SIG-M5 treated with dmso at 0.1 percent for 504 hours (cell line): ENCODE measurements at regions not wholly inside any gene's neighbourhood (a gene's known extent, or its start where the extent isn't known, plus 50 kb on each side); places are given as distances from the start of the nearest gene placed in this dataset.
A peak's percentile ranks its signal among the peaks of the same experiment; 100 is the strongest.

Experiments used
- DNase-seq: peaks from one replicate; lab custom pipeline; 2025; ENCODE audit not compliant: unreplicated experiment; lab: John Stamatoyannopoulos, UW

GRCh38 chr6:74956559-74957428 lies 249.1 kb downstream of the COL12A1 start:
- no peak for DNase-seq

- no peak for DNase-seq
Observed at GRCh38 chr6:74953708-74954107, 252.1 kb downstream of the COL12A1 start.

- no peak for DNase-seq
Observed at GRCh38 chr6:74946961-74947360, 258.9 kb downstream of the COL12A1 start.

GRCh38 chr6:74942130-74942529 lies 263.7 kb downstream of the COL12A1 start:
- no peak for DNase-seq

- no peak for DNase-seq
Observed at GRCh38 chr6:74941424-74941823, 264.4 kb downstream of the COL12A1 start.

- DNase-seq, result no peak
Observed at GRCh38 chr6:74939721-74940620, 265.9 kb downstream of the COL12A1 start.

GRCh38 chr6:74939151-74939708 lies 266.6 kb downstream of the COL12A1 start:
- DNase-seq, result no peak

- no peak for DNase-seq
Observed at GRCh38 chr6:74937936-74938335, 267.9 kb downstream of the COL12A1 start.

GRCh38 chr6:74936886-74937285 lies 269.0 kb downstream of the COL12A1 start:
- no peak for DNase-seq

GRCh38 chr6:74932232-74932888 lies 273.5 kb downstream of the COL12A1 start:
- no peak for DNase-seq

- no peak for DNase-seq
Observed at GRCh38 chr6:74931558-74931957, 274.3 kb downstream of the COL12A1 start.

- DNase-seq, result no peak
Observed at GRCh38 chr6:74928203-74928602, 277.6 kb downstream of the COL12A1 start.

GRCh38 chr6:74927299-74927698 lies 278.6 kb downstream of the COL12A1 start:
- no peak for DNase-seq

- DNase-seq, result peak; percentile 72
Observed at GRCh38 chr6:74925683-74926082, 280.2 kb downstream of the COL12A1 start.

- DNase-seq, result no peak
Observed at GRCh38 chr6:74914888-74915287, 291.0 kb downstream of the COL12A1 start.

- DNase-seq, result no peak
Observed at GRCh38 chr6:74912234-74912633, 293.6 kb downstream of the COL12A1 start.

GRCh38 chr6:74902846-74903245 lies 303.0 kb downstream of the COL12A1 start:
- no peak for DNase-seq

- DNase-seq, result no peak
Observed at GRCh38 chr6:74902089-74902488, 303.8 kb downstream of the COL12A1 start.

GRCh38 chr6:74901576-74901975 lies 304.3 kb downstream of the COL12A1 start:
- no peak for DNase-seq

GRCh38 chr6:74899416-74899815 lies 306.4 kb downstream of the COL12A1 start:
- DNase-seq, result no peak

- DNase-seq, result no peak
Observed at GRCh38 chr6:74892091-74892490, 313.8 kb downstream of the COL12A1 start.
